ENCODE measurements at regions not wholly inside any gene's neighbourhood (a gene's known extent, or its start where the extent isn't known, plus 50 kb on each side); places are given as distances from the start of the nearest gene placed in this dataset.

DNA sequence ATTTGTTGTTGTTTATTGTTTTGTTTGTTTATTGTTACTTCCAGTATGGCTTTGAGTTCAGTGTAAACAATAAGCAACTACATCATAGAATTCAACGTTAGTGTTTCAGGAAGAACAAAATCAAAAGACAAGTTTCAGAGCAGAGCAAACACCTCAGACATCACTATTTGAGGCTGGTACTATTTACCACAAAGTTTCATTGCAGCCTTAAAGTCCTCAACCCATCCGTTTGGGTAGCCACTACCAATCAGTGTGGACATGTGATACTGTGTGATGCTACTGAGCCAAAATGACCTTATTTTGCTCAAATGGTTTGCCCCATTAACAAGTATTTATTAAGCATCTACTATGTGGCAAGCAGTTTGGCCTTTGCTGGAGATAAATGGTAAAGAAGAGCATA, 458.5 kb upstream of the PTGER4 start:
- H3K9me3 ChIP-seq: no peaks in the 10 kb centered on the region
- TF ChIP-seq CTCF (IDR thresholded peaks at IDR 0.05) (no peak), POLR2A (IDR thresholded peaks at IDR 0.05) (no peak)
- intact Hi-C loops (cut with DNase I; ENCODE audit: low total_unique reads): no loop called here
- no peak overlapping the region for H3K27ac ChIP-seq
- no peaks in the 10 kb centered on the region for H3K27me3 ChIP-seq
- no peaks in the 10 kb centered on the region for H3K4me1 ChIP-seq
- H3K36me3 ChIP-seq: no peaks in the 10 kb centered on the region
- H3K4me3 ChIP-seq: no peak overlapping the region
- no peak for DNase-seq

- H3K27ac ChIP-seq: no peak overlapping the region
- no peaks in the 10 kb centered on the region for H3K9me3 ChIP-seq
- no peaks in the 10 kb centered on the region for H3K4me1 ChIP-seq
- no peak for DNase-seq
- no peak overlapping the region for H3K4me3 ChIP-seq
- intact Hi-C loops (cut with DNase I; ENCODE audit: low total_unique reads): no loop called here
- no peaks in the 10 kb centered on the region for H3K36me3 ChIP-seq
- no peaks in the 10 kb centered on the region for H3K27me3 ChIP-seq
- TF ChIP-seq CTCF (IDR thresholded peaks at IDR 0.05) (no peak), POLR2A (IDR thresholded peaks at IDR 0.05) (no peak)
Measured at GRCh38 chr5:40220260-40220659, 459.5 kb upstream of the PTGER4 start.

GRCh38 chr5:40217553-40217952, 462.2 kb upstream of the PTGER4 start:
- DNase-seq: no peak
- no peaks in the 10 kb centered on the region for H3K4me1 ChIP-seq
- H3K4me3 ChIP-seq: no peak overlapping the region
- H3K27me3 ChIP-seq: no peaks in the 10 kb centered on the region
- no peaks in the 10 kb centered on the region for H3K36me3 ChIP-seq
- no peaks in the 10 kb centered on the region for H3K9me3 ChIP-seq
- TF ChIP-seq POLR2A (IDR thresholded peaks at IDR 0.05) (no peak), CTCF (IDR thresholded peaks at IDR 0.05) (no peak)
- intact Hi-C loops (cut with DNase I; ENCODE audit: low total_unique reads): no loop called here
- H3K27ac ChIP-seq: no peak overlapping the region

- H3K4me3 ChIP-seq: no peak overlapping the region
- no peaks in the 10 kb centered on the region for H3K9me3 ChIP-seq
- H3K27me3 ChIP-seq: no peaks in the 10 kb centered on the region
- H3K4me1 ChIP-seq: no peaks in the 10 kb centered on the region
- TF ChIP-seq POLR2A (IDR thresholded peaks at IDR 0.05) (no peak), CTCF (IDR thresholded peaks at IDR 0.05) (no peak)
- no peak for DNase-seq
- intact Hi-C loops (cut with DNase I; ENCODE audit: low total_unique reads): no loop called here
- no peaks in the 10 kb centered on the region for H3K36me3 ChIP-seq
- no peak overlapping the region for H3K27ac ChIP-seq
Measured at GRCh38 chr5:40210694-40211093, 469.0 kb upstream of the PTGER4 start.

DNA sequence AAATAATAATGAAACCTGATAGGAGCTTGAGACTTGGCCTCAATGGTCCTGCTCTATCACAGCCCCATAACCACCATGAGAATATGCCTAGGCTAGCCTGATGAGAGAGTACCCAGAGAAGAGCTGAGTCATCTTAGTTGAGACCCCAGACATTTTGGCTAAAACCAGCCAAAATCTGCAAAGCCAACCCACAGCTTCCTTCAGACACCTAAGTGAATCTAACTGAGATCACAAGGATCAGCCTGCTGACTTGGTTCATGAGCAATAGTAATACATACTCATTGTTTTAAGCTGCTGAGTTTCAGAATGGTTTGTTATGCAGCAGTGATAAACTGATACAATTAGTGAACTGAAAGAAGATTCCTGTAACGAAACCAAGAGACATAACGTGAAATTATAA, 473.7 kb upstream of the PTGER4 start:
- Histone ChIP-seq H3K27me3 (no peaks in the 10 kb centered on the region), H3K27ac (no peak overlapping the region), H3K4me1 (no peaks in the 10 kb centered on the region), H3K4me3 (no peak overlapping the region), H3K9me3 (no peaks in the 10 kb centered on the region), H3K36me3 (no peaks in the 10 kb centered on the region)
- DNase-seq: no peak
- TF ChIP-seq POLR2A (IDR thresholded peaks at IDR 0.05) (no peak), CTCF (IDR thresholded peaks at IDR 0.05) (no peak)
- intact Hi-C loops (cut with DNase I; ENCODE audit: low total_unique reads): no loop called here

All from uterus (tissue), 3 donors.